SK-N-SH (cell line): ENCODE measurements at regions not wholly inside any gene's neighbourhood (a gene's known extent, or its start where the extent isn't known, plus 50 kb on each side); places are given as distances from the start of the nearest gene placed in this dataset.

ENCODE experiments used
- CTCF ChIA-PET: fragments of 300-600, 350-600 bp; formaldehyde crosslinking; extraction: SDS; loops from one replicate; lab custom pipeline; 2021; lab: Yijun Ruan, JAX
- POLR2A ChIA-PET: fragments of 350-600 bp; sonication (Branson Sonifier 250); formaldehyde crosslinking; extraction: SDS; loops from one replicate; lab custom pipeline; 2020; ENCODE audit warnings: antibody characterized with exemption, inconsistent platforms; lab: Yijun Ruan, JAX
- DNase-seq: peaks from one replicate; pipeline ENCODE4 v3.0.0; 2012
- H2AFZ ChIP-seq: fragments of 200-600 bp; sonication (generic); 2 replicates; pipeline ENCODE4 v1.8.1; 2016; ENCODE audit warnings: antibody characterized with exemption, mild to moderate bottlenecking, low read depth
- H3F3A ChIP-seq: fragments of 200-600 bp; sonication (generic); replicated peaks from 2 replicates; pipeline ENCODE3; 2016; ENCODE audit warnings: antibody characterized with exemption, mild to moderate bottlenecking; ENCODE audit not compliant: insufficient read depth
- H3K27ac ChIP-seq, 2 experiments: fragments of 200-500 bp in 1 of 2; fragments of 200-600 bp in 1 of 2; sonication (Bioruptor generic) in 1 of 2; sonication (generic), shearing (Covaris generic) in 1 of 2; 2 replicates each; pipeline versions ENCODE4 v1.5.1 to v1.6.1; 2014 to 2016; ENCODE audit warnings: low read depth in 2 of 2, inconsistent platforms in 1 of 2, low read length in 1 of 2, mild to moderate bottlenecking in 1 of 2, mixed read lengths in 1 of 2
- H3K27me3 ChIP-seq: fragments of 200-600 bp; sonication (generic), shearing (Covaris generic); 2 replicates; pipeline ENCODE4 v1.6.1; 2016; ENCODE audit warnings: mixed run types; ENCODE audit not compliant: insufficient read depth
- H3K36me3 ChIP-seq, 2 experiments: fragments of 200-500 bp in 1 of 2; fragments of 200-600 bp in 1 of 2; sonication (Bioruptor generic) in 1 of 2; sonication (generic) in 1 of 2; replicated peaks in 1 of 2; 2 replicates each; pipeline versions ENCODE3 to v1.5.1; 2014 to 2016; ENCODE audit warnings: low read length in 1 of 2, mild to moderate bottlenecking in 1 of 2; ENCODE audit not compliant: insufficient read depth in 2 of 2, control insufficient read depth in 1 of 2
- H3K4me1 ChIP-seq, 2 experiments: fragments of 200-500 bp in 1 of 2; fragments of 200-600 bp in 1 of 2; sonication (Bioruptor generic) in 1 of 2; sonication (generic), shearing (Covaris generic) in 1 of 2; 2 replicates each; pipeline versions ENCODE4 v1.5.1 to v1.6.1; 2014 to 2016; ENCODE audit warnings: low read depth in 1 of 2, low read length in 1 of 2, mixed run types in 1 of 2; ENCODE audit not compliant: insufficient read depth in 2 of 2, control insufficient read depth in 1 of 2
- H3K4me2 ChIP-seq: fragments of 200-600 bp; sonication (generic), shearing (Covaris generic); 2 replicates; pipeline ENCODE4 v1.6.1; 2017; ENCODE audit warnings: mixed run types
- H3K4me3 ChIP-seq, 2 experiments: fragments of 200-500 bp in 1 of 2; fragments of 200-600 bp in 1 of 2; sonication (Bioruptor generic) in 1 of 2; sonication (generic), shearing (Covaris generic) in 1 of 2; 2 replicates each; pipeline versions ENCODE4 v1.5.1 to v1.8.1; 2014 to 2016; ENCODE audit warnings: low read depth in 2 of 2, inconsistent platforms in 1 of 2, low read length in 1 of 2, mild to moderate bottlenecking in 1 of 2, mixed read lengths in 1 of 2, moderate library complexity in 1 of 2
- H3K79me2 ChIP-seq: fragments of 200-600 bp; sonication (generic); 2 replicates; pipeline ENCODE4 v1.8.1; 2017; ENCODE audit warnings: mild to moderate bottlenecking; ENCODE audit not compliant: insufficient read depth
- H3K9ac ChIP-seq: fragments of 200-600 bp; sonication (generic); 2 replicates; pipeline ENCODE4 v1.6.1; 2017; ENCODE audit warnings: mixed run types
- H3K9me2 ChIP-seq: fragments of 200-600 bp; sonication (generic); 2 replicates; pipeline ENCODE4 v1.6.1; 2017; ENCODE audit warnings: mixed run types
- H3K9me3 ChIP-seq: fragments of 200-600 bp; sonication (generic); 2 replicates; pipeline ENCODE4 v1.6.1; 2017; ENCODE audit warnings: mixed run types, mild to moderate bottlenecking, moderate library complexity
- H4K20me1 ChIP-seq: fragments of 200-600 bp; sonication (generic); 2 replicates; pipeline ENCODE4 v1.6.1; 2017; ENCODE audit warnings: mild to moderate bottlenecking, mixed run types; ENCODE audit not compliant: insufficient read depth
- EP300 ChIP-seq, 2 experiments: IDR thresholded peaks; 2 replicates each; pipeline versions ENCODE4 v1.4.0 to v1.6.1; 2012; ENCODE audit warnings: borderline replicate concordance in 1 of 2, low read depth in 1 of 2, low read length in 1 of 2
- FOXJ3 ChIP-seq: sonication (generic); formaldehyde crosslinking; IDR thresholded peaks from 2 replicates; pipeline ENCODE4 v1.5.1; 2020; ENCODE audit warnings: mild to moderate bottlenecking, missing genetic modification reagents
- FOXM1 ChIP-seq: IDR thresholded peaks from 2 replicates; pipeline ENCODE4 v1.4.0; 2012; ENCODE audit warnings: low read depth, mild to moderate bottlenecking
- GABPA ChIP-seq: IDR thresholded peaks from 2 replicates; pipeline ENCODE4 v1.4.0; 2012; ENCODE audit warnings: low read depth, mild to moderate bottlenecking
- GATA2 ChIP-seq: sonication (generic); formaldehyde crosslinking; IDR thresholded peaks from 2 replicates; pipeline ENCODE4 v1.5.0; 2020; ENCODE audit warnings: mild to moderate bottlenecking, missing genetic modification reagents
- MEF2A ChIP-seq: IDR thresholded peaks from 2 replicates; pipeline ENCODE4 v1.4.0; 2012; ENCODE audit warnings: low read depth, borderline replicate concordance
- NFIC ChIP-seq: IDR thresholded peaks from 2 replicates; pipeline ENCODE4 v1.4.0; 2012; ENCODE audit warnings: borderline replicate concordance
- NRF1 ChIP-seq: IDR thresholded peaks from 2 replicates; pipeline ENCODE4 v1.6.1; 2012; ENCODE audit warnings: low read depth, mild to moderate bottlenecking, low read length
- POLR2AphosphoS5 ChIP-seq: IDR thresholded peaks from 2 replicates; pipeline ENCODE4 v1.6.1; 2012; ENCODE audit warnings: low read depth, low read length
- RAD21 ChIP-seq: IDR thresholded peaks from 2 replicates; pipeline ENCODE4 v1.6.1; 2012; ENCODE audit warnings: mild to moderate bottlenecking, low read length
- RFX5 ChIP-seq: IDR thresholded peaks from 2 replicates; pipeline ENCODE4 v1.6.1; 2012; ENCODE audit warnings: mild to moderate bottlenecking, improper control_type of control experiment, low read length
- RXRA ChIP-seq: IDR thresholded peaks from 2 replicates; pipeline ENCODE4 v1.4.0; 2012; ENCODE audit warnings: low read depth, mild to moderate bottlenecking, borderline replicate concordance
- SIN3A ChIP-seq: IDR thresholded peaks from 2 replicates; pipeline ENCODE4 v1.6.1; 2012; ENCODE audit warnings: low read depth, mild to moderate bottlenecking, low read length, moderate library complexity, borderline replicate concordance
- SMC3 ChIP-seq: IDR thresholded peaks from 2 replicates; pipeline ENCODE4 v1.6.1; 2012; ENCODE audit warnings: low read depth, low read length, improper control_type of control experiment
- TEAD4 ChIP-seq: IDR thresholded peaks from 2 replicates; pipeline ENCODE4 v1.4.0; 2012; ENCODE audit warnings: mild to moderate bottlenecking, borderline replicate concordance; ENCODE audit not compliant: insufficient read depth
- YY1 ChIP-seq: IDR thresholded peaks from 2 replicates; pipeline ENCODE4 v1.4.0; 2012; ENCODE audit warnings: low read depth, mild to moderate bottlenecking
- WGBS: methylation state at CpG from one replicate; pipeline ENCODE4 v1.1.6; 2017; ENCODE audit warnings: low lambda C conversion rate; 5-methylcytosine and 5-hydroxymethylcytosine counted together
- TF ChIP-seq, protein P1 (sequence below): fragments of 200-600 bp; sonication (generic); IDR thresholded peaks from 2 replicates; pipeline ENCODE4 v1.6.1; 2017; ENCODE audit warnings: antibody characterized with exemption, mild to moderate bottlenecking, moderate library complexity
- TF ChIP-seq, protein P2 (sequence below): fragments of 150-350 bp; IDR thresholded peaks from 2 replicates; pipeline ENCODE4 v1.6.1; 2017; ENCODE audit warnings: antibody characterized with exemption, low read length, low read depth, borderline replicate concordance
- TF ChIP-seq, protein P3 (sequence below): IDR thresholded peaks from 2 replicates; pipeline ENCODE4 v1.4.0; 2012; ENCODE audit warnings: low read depth, borderline replicate concordance

DNA sequence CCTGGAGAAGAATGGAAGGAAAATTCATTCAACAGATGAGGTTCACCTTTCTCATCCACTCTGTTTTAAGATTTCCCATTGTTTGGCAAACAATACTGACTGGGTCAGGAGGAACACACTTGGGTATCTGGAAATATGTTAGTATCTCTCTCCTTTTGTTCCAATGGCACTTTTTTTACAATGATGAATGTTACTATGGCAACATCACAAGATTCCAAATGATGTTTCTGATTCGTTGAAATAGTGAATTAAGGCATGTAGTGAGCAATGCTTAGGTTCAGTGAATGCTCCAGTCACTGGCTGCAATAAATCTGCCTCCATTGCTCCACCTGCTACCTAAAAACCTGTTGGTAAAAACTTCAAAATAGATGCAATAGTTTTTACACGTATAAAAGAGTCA lies 392.8 kb downstream of the DNAH5 start:
- Histone ChIP-seq H2AFZ (no peak overlapping the region), H3K27me3 (no peaks in the 10 kb centered on the region), H3K4me2 (no peak overlapping the region), H4K20me1 (0 out of 2 replicates have a peak, but pooled peaks cover 5% of the 10 kb centered on the region), H3K9ac (no peak overlapping the region), H3K9me3 (no peaks in the 10 kb centered on the region), H3F3A (no peaks in the 10 kb centered on the region), H3K9me2 (no peaks in the 10 kb centered on the region), H3K4me3 (no peak overlapping the region), H3K4me1 (no peaks in the 10 kb centered on the region), H3K36me3 (no peaks in the 10 kb centered on the region), H3K27ac (no peak overlapping the region), H3K79me2 (no peaks in the 10 kb centered on the region)
- 0% methylated on average over 2 of the region's 2 CpGs for WGBS
- TF ChIP-seq RAD21: no peak
- TF ChIP-seq EP300 (IDR thresholded peaks at IDR 0.05; ENCODE audit: borderline replicate concordance in 1 of 2, low read depth in 1 of 2, low read length in 1 of 2): no peak
- TF ChIP-seq SMC3: no peak
- TF ChIP-seq, protein P1, sequence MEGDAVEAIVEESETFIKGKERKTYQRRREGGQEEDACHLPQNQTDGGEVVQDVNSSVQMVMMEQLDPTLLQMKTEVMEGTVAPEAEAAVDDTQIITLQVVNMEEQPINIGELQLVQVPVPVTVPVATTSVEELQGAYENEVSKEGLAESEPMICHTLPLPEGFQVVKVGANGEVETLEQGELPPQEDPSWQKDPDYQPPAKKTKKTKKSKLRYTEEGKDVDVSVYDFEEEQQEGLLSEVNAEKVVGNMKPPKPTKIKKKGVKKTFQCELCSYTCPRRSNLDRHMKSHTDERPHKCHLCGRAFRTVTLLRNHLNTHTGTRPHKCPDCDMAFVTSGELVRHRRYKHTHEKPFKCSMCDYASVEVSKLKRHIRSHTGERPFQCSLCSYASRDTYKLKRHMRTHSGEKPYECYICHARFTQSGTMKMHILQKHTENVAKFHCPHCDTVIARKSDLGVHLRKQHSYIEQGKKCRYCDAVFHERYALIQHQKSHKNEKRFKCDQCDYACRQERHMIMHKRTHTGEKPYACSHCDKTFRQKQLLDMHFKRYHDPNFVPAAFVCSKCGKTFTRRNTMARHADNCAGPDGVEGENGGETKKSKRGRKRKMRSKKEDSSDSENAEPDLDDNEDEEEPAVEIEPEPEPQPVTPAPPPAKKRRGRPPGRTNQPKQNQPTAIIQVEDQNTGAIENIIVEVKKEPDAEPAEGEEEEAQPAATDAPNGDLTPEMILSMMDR: no peak
- TF ChIP-seq POLR2AphosphoS5: no peak
- no peak for TF ChIP-seq RXRA
- no peak for TF ChIP-seq RFX5
- TF ChIP-seq MEF2A: no peak
- no peak for TF ChIP-seq NFIC
- TF ChIP-seq, protein P2, sequence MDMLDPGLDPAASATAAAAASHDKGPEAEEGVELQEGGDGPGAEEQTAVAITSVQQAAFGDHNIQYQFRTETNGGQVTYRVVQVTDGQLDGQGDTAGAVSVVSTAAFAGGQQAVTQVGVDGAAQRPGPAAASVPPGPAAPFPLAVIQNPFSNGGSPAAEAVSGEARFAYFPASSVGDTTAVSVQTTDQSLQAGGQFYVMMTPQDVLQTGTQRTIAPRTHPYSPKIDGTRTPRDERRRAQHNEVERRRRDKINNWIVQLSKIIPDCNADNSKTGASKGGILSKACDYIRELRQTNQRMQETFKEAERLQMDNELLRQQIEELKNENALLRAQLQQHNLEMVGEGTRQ: no peak
- TF ChIP-seq SIN3A: no peak
- TF ChIP-seq, protein P3, sequence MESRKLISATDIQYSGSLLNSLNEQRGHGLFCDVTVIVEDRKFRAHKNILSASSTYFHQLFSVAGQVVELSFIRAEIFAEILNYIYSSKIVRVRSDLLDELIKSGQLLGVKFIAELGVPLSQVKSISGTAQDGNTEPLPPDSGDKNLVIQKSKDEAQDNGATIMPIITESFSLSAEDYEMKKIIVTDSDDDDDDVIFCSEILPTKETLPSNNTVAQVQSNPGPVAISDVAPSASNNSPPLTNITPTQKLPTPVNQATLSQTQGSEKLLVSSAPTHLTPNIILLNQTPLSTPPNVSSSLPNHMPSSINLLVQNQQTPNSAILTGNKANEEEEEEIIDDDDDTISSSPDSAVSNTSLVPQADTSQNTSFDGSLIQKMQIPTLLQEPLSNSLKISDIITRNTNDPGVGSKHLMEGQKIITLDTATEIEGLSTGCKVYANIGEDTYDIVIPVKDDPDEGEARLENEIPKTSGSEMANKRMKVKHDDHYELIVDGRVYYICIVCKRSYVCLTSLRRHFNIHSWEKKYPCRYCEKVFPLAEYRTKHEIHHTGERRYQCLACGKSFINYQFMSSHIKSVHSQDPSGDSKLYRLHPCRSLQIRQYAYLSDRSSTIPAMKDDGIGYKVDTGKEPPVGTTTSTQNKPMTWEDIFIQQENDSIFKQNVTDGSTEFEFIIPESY: no peak
- no peak for TF ChIP-seq YY1
- no peak for TF ChIP-seq GATA2 (CRISPR knock-in tag)
- no peak for TF ChIP-seq TEAD4
- no peak for TF ChIP-seq FOXM1
- no peak for TF ChIP-seq NRF1
- no peak for TF ChIP-seq GABPA
- TF ChIP-seq FOXJ3 (CRISPR knock-in tag): no peak
- CTCF ChIA-PET: no interaction called here
- no peak for DNase-seq
- POLR2A ChIA-PET: no interaction called here
